Pancreas (tissue), 10 donors: ENCODE measurements at regions not wholly inside any gene's neighbourhood (a gene's known extent, or its start where the extent isn't known, plus 50 kb on each side); places are given as distances from the start of the nearest gene placed in this dataset.

Experiments used
- ATAC-seq, 4 donors: fragments of 200-7000 bp; cut with Tn5 transposase; one replicate each; pipeline versions ENCODE4 v1.8.0 to v1.9.1; 2020; ENCODE audit warnings: mild to moderate bottlenecking in 4 of 4, moderate library complexity in 4 of 4
- DNase-seq, 6 donors: peaks; one replicate each; pipeline ENCODE4 v3.0.0-alpha.2; 2020
- FAIRE-seq: peaks from 2 replicates; lab custom pipeline; 2012; peaks lifted over from hg19 to GRCh38; lab: Jason Lieb, UNC
- H3K27ac ChIP-seq, 4 donors: fragments of 200-600 bp; sonication (generic); 1 replicate in 3 of 4; 2 replicates in 1 of 4; pipeline versions ENCODE4 v1.5.0 to v1.8.0; 2020
- H3K27me3 ChIP-seq, 4 donors: fragments of 200-600 bp; one replicate each; pipeline ENCODE4 v1.8.0; 2021
- H3K36me3 ChIP-seq, 3 donors: fragments of 200-600 bp; sonication (generic) in 1 of 3; one replicate each; pipeline versions ENCODE4 v1.5.0 to v1.8.0; 2020 to 2021
- H3K4me1 ChIP-seq, 3 donors: fragments of 200-600 bp; one replicate each; pipeline ENCODE4 v1.8.0; 2021
- H3K4me3 ChIP-seq, 4 donors: fragments of 200-600 bp; sonication (generic) in 2 of 4; one replicate each; pipeline versions ENCODE4 v1.5.0 to v1.8.0; 2020 to 2021
- H3K9me3 ChIP-seq, 4 donors: fragments of 200-600 bp; one replicate each; pipeline ENCODE4 v1.8.0; 2021
- WGBS, 2 donors: extraction: QIAGEN DNeasy Blood & Tissue Kit; methylation state at CpG; one replicate each; pipeline ENCODE4 v1.1.7; 2013; 5-methylcytosine and 5-hydroxymethylcytosine counted together
- intact Hi-C, 3 donors: fragments of 100-400 bp; cut with DNase I; formaldehyde crosslinking; loops; one replicate each; pipeline versions ENCODE4 v1.11.1 to v1.14.2; 2022
- TF ChIP-seq, protein P1 (sequence below), 4 donors: fragments of 200-600 bp; sonication (generic) in 3 of 4; IDR thresholded peaks; one replicate each; pipeline versions ENCODE4 v1.5.0 to v1.8.0; 2021; ENCODE audit warnings: antibody characterized with exemption in 4 of 4
- donor health status: healthy with polysubstance abuse.
- donor health status: DM: no; HTN: no; CAD: no; lungs with moderate emphysema.
- donor health status: DM: no; HTN: no; CAD: no.
- donor health status: control.
- donor health status: control.
- donor health status: Bipolar disorder and iron deficiency.
- donor health status: DM: yes; HTN: yes; CAD: no.
- donor health status: DM: no; HTN: no; CAD: no.
- donor health status: DM: no; HTN: no; CAD: no.
- donor health status: DM: yes; HTN: yes; CAD: no.

DNA sequence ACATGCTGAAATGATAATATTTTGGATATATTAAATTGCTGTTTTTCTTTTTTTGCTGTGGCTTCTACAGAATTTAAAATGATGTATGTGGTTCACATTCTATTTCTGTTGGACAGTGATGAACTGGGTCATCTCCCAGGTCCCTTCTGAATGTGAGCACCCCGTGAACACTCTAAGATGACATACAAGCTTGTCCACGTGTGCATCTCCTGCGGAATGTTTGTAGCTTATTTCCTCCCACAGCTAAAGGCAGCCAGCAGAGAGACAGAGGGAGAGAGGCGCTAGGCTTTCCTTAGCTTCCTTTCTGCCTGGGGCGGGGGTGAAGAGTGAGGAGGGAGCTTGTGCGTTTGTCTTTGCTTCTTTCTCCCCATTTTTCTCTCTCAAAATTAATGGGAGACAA lies 219.1 kb downstream of the EMX2 start:
- peaks cover 0 to 14% (median 0%) of the 10 kb centered on the region in 4 donors for H3K27me3 ChIP-seq
- FAIRE-seq (no peak), ATAC-seq (no peak), DNase-seq (no peak)
- no peaks in the 10 kb centered on the region for H3K36me3 ChIP-seq
- TF ChIP-seq, protein P1, sequence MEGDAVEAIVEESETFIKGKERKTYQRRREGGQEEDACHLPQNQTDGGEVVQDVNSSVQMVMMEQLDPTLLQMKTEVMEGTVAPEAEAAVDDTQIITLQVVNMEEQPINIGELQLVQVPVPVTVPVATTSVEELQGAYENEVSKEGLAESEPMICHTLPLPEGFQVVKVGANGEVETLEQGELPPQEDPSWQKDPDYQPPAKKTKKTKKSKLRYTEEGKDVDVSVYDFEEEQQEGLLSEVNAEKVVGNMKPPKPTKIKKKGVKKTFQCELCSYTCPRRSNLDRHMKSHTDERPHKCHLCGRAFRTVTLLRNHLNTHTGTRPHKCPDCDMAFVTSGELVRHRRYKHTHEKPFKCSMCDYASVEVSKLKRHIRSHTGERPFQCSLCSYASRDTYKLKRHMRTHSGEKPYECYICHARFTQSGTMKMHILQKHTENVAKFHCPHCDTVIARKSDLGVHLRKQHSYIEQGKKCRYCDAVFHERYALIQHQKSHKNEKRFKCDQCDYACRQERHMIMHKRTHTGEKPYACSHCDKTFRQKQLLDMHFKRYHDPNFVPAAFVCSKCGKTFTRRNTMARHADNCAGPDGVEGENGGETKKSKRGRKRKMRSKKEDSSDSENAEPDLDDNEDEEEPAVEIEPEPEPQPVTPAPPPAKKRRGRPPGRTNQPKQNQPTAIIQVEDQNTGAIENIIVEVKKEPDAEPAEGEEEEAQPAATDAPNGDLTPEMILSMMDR (IDR thresholded peaks at IDR 0.05), result no peak
- intact Hi-C loops, result no loop called here
- 54 to 56% methylated on average over 6 of the region's 6 CpGs for whole genome bisulfite sequencing, 2 donors
- no peak overlapping the region for H3K4me3 ChIP-seq
- no peaks in the 10 kb centered on the region for H3K4me1 ChIP-seq
- H3K27ac ChIP-seq, result no peak overlapping the region
- H3K9me3 ChIP-seq, result no peaks in the 10 kb centered on the region

DNA sequence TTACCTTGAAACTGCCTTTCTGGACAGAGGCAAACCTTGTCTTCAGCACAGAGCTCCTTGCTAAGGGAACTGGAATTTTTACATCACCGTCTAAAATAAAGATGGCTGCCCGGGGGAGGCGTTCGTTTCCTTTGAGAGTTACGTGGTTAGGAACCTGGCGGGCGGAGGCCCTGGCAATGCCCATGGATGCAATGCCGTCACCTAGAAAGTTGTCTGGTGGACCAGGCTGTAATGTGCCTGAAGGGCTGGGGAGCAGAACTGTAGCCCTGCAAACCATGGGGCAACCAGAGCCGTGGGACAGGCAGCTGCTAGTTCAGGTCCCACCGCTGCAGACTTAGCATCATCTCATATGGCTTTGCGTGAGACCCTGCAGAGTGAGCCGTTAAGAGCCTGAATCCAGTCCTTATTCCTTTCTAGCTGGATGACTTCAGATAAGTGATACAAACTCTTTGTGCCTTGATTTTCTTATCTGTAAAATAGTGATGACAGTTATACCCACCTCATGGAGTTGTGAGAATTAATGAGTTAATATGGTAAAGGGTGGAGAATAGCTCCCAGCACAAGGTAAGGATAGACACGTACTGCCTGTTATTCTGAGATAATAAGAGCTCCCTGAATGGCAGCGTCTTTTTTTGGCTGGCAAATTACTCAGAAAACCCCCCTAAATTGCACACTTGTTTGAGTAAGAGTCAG lies 219.7 kb downstream of the EMX2 start:
- H3K27ac ChIP-seq, result no peak overlapping the region
- TF ChIP-seq, protein P1 (IDR thresholded peaks at IDR 0.05), result no peak
- H3K9me3 ChIP-seq, result no peaks in the 10 kb centered on the region
- H3K27me3 ChIP-seq, result peaks cover 0 to 14% (median 0%) of the 10 kb centered on the region in 4 donors
- H3K4me3 ChIP-seq, result no peak overlapping the region
- intact Hi-C loops, result no loop called here
- 61 to 69% methylated on average over 14 of the region's 14 CpGs for whole genome bisulfite sequencing, 2 donors
- FAIRE-seq (no peak), DNase-seq (no peak), ATAC-seq (no peak)
- H3K36me3 ChIP-seq, result no peaks in the 10 kb centered on the region
- H3K4me1 ChIP-seq, result no peaks in the 10 kb centered on the region

DNA sequence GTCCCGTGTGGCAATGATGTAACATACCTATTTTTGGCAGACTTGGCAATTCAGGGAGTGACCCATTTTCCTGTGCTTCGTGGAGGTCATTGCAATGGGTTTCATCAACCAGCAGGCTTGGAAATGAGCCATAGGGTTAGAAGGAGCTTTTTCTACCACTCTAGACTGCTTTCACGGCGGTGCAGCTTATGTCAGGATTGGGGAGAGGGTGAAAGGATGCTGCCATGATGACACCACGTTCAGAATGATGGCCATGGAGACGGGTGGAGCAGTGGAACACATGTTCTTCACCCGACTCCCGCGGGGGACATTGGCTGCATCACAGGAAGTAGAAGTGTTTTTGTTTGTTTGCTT lies 220.2 kb downstream of the EMX2 start:
- Histone ChIP-seq H3K27me3 (peaks cover 0 to 14% (median 0%) of the 10 kb centered on the region in 4 donors), H3K4me1 (no peaks in the 10 kb centered on the region), H3K9me3 (no peaks in the 10 kb centered on the region), H3K4me3 (no peak overlapping the region), H3K36me3 (no peaks in the 10 kb centered on the region), H3K27ac (no peak overlapping the region)
- FAIRE-seq, result no peak
- TF ChIP-seq, protein P1 (IDR thresholded peaks at IDR 0.05), result no peak
- intact Hi-C loops, result no loop called here
- ATAC-seq, result peak in 1 of 4 donors; percentile 32
- DNase-seq, result peak in 1 of 6 donors; percentile 35
- 54 to 62% methylated on average over 9 of the region's 9 CpGs for WGBS, 2 donors

DNA sequence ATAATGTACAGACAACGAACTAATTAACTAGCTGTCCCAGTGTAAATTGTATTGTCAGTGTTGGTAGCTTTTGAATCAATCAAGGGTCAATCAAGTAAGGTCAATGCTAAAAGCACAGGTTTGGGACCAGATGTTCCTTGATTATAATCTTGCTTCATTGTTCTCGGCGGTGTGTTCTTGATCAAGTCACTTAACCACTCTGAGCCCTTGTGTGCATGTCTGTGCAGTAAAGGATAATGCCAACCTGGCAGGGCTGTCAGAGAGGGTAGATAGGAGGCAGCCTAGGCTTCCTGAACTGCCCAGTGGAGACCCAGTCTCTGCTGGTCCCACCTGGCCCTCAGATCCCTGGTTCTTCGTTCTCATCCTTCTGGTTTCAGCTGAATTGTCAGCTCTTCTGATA lies 221.0 kb downstream of the EMX2 start:
- no peaks in the 10 kb centered on the region for H3K9me3 ChIP-seq
- H3K27me3 ChIP-seq, result peaks cover 0 to 14% (median 0%) of the 10 kb centered on the region in 4 donors
- no peak for ATAC-seq
- TF ChIP-seq, protein P1 (IDR thresholded peaks at IDR 0.05), result no peak
- no peak for DNase-seq
- no peak for FAIRE-seq
- WGBS, 2 donors, result 55 to 76% methylated on average over 4 of the region's 4 CpGs
- H3K36me3 ChIP-seq, result no peaks in the 10 kb centered on the region
- no peak overlapping the region for H3K27ac ChIP-seq
- no peak overlapping the region for H3K4me3 ChIP-seq
- H3K4me1 ChIP-seq, result no peaks in the 10 kb centered on the region
- intact Hi-C loops, result no loop called here

DNA sequence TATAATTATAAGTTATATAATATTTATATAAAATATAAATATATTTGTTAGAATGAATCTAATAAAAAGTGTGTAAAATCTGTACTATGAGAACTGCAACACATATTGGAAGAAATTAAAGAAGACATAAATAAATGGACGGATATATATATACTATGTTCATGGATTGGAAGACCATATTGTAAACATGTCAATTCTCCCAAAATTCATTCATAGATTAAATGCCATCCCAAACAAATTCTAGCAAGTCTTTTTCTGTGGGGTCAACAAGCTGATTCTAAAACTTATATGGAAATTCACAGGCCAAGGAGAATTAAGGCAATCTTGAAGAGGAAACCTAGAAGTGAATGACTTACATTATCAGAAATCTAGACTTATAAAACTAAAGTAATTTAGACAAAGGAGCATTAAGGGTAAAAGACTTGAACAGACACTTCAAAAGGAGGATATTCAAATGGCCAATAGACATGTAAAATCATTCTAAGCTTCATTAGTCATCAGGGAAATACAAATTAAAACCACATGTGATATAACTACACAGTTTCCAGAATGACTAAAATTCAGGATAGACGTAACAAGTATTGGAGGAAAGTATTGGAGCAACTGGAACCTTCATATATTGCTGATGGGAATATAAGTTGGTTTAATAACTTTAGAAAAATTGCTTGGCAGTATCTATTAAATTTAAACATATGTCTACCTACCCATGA lies 225.9 kb downstream of the EMX2 start:
- DNase-seq (no peak), FAIRE-seq (no peak), ATAC-seq (no peak)
- intact Hi-C loops, result no loop called here
- no peak overlapping the region for H3K4me3 ChIP-seq
- 79 to 89% methylated on average over 2 of the region's 2 CpGs for WGBS, 2 donors
- no peak overlapping the region for H3K27ac ChIP-seq
- TF ChIP-seq, protein P1 (IDR thresholded peaks at IDR 0.05), result no peak
- no peaks in the 10 kb centered on the region for H3K4me1 ChIP-seq
- H3K27me3 ChIP-seq, result no peaks in the 10 kb centered on the region
- H3K36me3 ChIP-seq, result no peaks in the 10 kb centered on the region
- H3K9me3 ChIP-seq, result no peaks in the 10 kb centered on the region
